WTC11 (cell line): ENCODE measurements at regions not wholly inside any gene's neighbourhood (a gene's known extent, or its start where the extent isn't known, plus 50 kb on each side); places are given as distances from the start of the nearest gene placed in this dataset.

Source experiments
- ATAC-seq: fragments of 200-7000 bp; cut with Tn5 transposase; 2 replicates; pipeline ENCODE4 v1.10.0; 2021; ENCODE audit warnings: mild to moderate bottlenecking, moderate library complexity
- CTCF ChIA-PET: fragments of 300-600 bp; sonication (Branson Sonifier 250); formaldehyde crosslinking; loops from one replicate; lab custom pipeline; 2021; ENCODE audit warnings: antibody characterized with exemption; lab: Charles Lee
- POLR2A ChIA-PET: fragments of 350-600 bp; sonication (Branson Sonifier 250); formaldehyde crosslinking; loops from one replicate; lab custom pipeline; 2021; ENCODE audit warnings: antibody characterized with exemption; lab: Charles Lee
- DNase-seq: peaks from one replicate; pipeline ENCODE4 v3.0.0; 2021; ENCODE audit warnings: low spot score
- H3K27ac Mint-ChIP-seq: 2 replicates; pipeline ENCODE4 v1.8.0; 2021; ENCODE audit warnings: mixed read lengths
- H3K27me3 Mint-ChIP-seq: 2 replicates; pipeline ENCODE4 v1.8.0; 2021; ENCODE audit warnings: low read depth, mild to moderate bottlenecking, moderate library complexity, mixed read lengths
- H3K36me3 Mint-ChIP-seq: 2 replicates; pipeline ENCODE4 v1.8.0; 2021; ENCODE audit warnings: mixed read lengths
- H3K4me1 Mint-ChIP-seq: 2 replicates; pipeline ENCODE4 v1.8.0; 2022; ENCODE audit warnings: mixed read lengths
- H3K4me3 Mint-ChIP-seq: 2 replicates; pipeline ENCODE4 v1.8.0; 2021; ENCODE audit warnings: mild to moderate bottlenecking, moderate library complexity, mixed read lengths
- H3K9me3 Mint-ChIP-seq: 2 replicates; pipeline ENCODE4 v1.8.0; 2021; ENCODE audit warnings: mixed read lengths
- ELF4 ChIP-seq: sonication (generic); formaldehyde crosslinking; IDR thresholded peaks from 2 replicates; pipeline ENCODE4 v1.8.1; 2022; ENCODE audit warnings: low read depth, mild to moderate bottlenecking, moderate library complexity, missing genetic modification reagents
- FOXP1 ChIP-seq: sonication (generic); formaldehyde crosslinking; IDR thresholded peaks from 2 replicates; pipeline ENCODE4 v1.8.0; 2022; ENCODE audit warnings: missing genetic modification reagents, mild to moderate bottlenecking, moderate library complexity, borderline replicate concordance
- GABPB1 ChIP-seq: sonication (generic); formaldehyde crosslinking; IDR thresholded peaks from 2 replicates; pipeline ENCODE4 v1.8.1; 2023; ENCODE audit warnings: mild to moderate bottlenecking, missing genetic modification reagents
- IRF2 ChIP-seq: sonication (generic); formaldehyde crosslinking; IDR thresholded peaks from 2 replicates; pipeline ENCODE4 v1.8.0; 2022; ENCODE audit warnings: low read depth, missing genetic modification reagents, borderline replicate concordance
- JUN ChIP-seq: sonication (generic); formaldehyde crosslinking; IDR thresholded peaks from 2 replicates; pipeline ENCODE4 v1.8.0; 2023; ENCODE audit warnings: mild to moderate bottlenecking, missing genetic modification reagents
- KAT7 ChIP-seq: sonication (generic); formaldehyde crosslinking; IDR thresholded peaks from 2 replicates; pipeline ENCODE4 v1.8.1; 2023; ENCODE audit warnings: missing genetic modification reagents, mild to moderate bottlenecking, borderline replicate concordance
- NFE2L1 ChIP-seq: sonication (generic); formaldehyde crosslinking; IDR thresholded peaks from 2 replicates; pipeline ENCODE4 v1.8.1; 2023; ENCODE audit warnings: missing genetic modification reagents
- SMAD3 ChIP-seq: sonication (generic); formaldehyde crosslinking; IDR thresholded peaks from 2 replicates; pipeline ENCODE4 v1.8.0; 2022; ENCODE audit warnings: missing genetic modification reagents, mild to moderate bottlenecking, borderline replicate concordance
- SMAD4 ChIP-seq: sonication (generic); formaldehyde crosslinking; IDR thresholded peaks from 2 replicates; pipeline ENCODE4 v1.8.0; 2022; ENCODE audit warnings: mild to moderate bottlenecking, missing genetic modification reagents
- ZNF423 ChIP-seq: fragments of 250-450 bp; sonication (Bioruptor Pico); IDR thresholded peaks from 2 replicates; pipeline ENCODE4 v2.1.2; 2022; ENCODE audit warnings: mild to moderate bottlenecking, moderate library complexity
- ZNF532 ChIP-seq: fragments of 250-450 bp; sonication (Bioruptor Pico); IDR thresholded peaks from 2 replicates; pipeline ENCODE4 v1.9.0; 2021; ENCODE audit warnings: mild to moderate bottlenecking, borderline replicate concordance
- ZNF671 ChIP-seq: fragments of 250-450 bp; sonication (Bioruptor Pico); IDR thresholded peaks from 2 replicates; pipeline ENCODE4 v1.8.0; 2021; ENCODE audit warnings: mild to moderate bottlenecking
- TF ChIP-seq, protein P1 (sequence below): sonication (generic); formaldehyde crosslinking; IDR thresholded peaks from 2 replicates; pipeline ENCODE4 v1.8.0; 2022; ENCODE audit warnings: mild to moderate bottlenecking, missing genetic modification reagents
- TF ChIP-seq, protein P2 (sequence below): sonication (generic); formaldehyde crosslinking; conservative IDR thresholded peaks from 2 replicates; pipeline ENCODE4 v1.8.1; 2023; ENCODE audit warnings: mild to moderate bottlenecking, low read depth, missing genetic modification reagents, moderate library complexity
- TF ChIP-seq, protein P3 (sequence below): sonication (generic); formaldehyde crosslinking; IDR thresholded peaks from 2 replicates; pipeline ENCODE4 v1.8.0; 2022; ENCODE audit warnings: mild to moderate bottlenecking, missing genetic modification reagents

DNA sequence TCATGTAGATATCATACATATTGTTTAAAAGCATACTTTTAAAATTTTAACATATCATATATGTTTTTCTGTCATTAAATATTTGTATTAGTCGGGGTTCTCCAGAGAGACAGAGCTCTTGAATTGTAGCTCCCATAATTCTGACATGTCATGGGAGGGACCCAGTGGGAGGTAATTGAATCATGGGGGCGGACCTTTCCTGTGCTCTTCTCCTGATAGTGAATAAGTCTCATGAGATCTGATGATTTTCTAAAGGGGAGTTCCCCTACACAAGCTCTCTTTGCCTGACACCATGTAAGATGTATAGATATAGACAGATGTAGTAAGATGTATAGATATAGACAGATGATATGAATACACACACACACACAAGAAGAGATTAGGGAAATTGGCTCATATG is 161.2 kb upstream of the ABI3BP start (continued):
- TF ChIP-seq NFE2L1 (CRISPR knock-in tag) (no peak), KAT7 (CRISPR knock-in tag) (no peak), JUN (CRISPR knock-in tag) (no peak), ZNF671 (no peak), SMAD3 (CRISPR knock-in tag) (no peak)
- TF ChIP-seq, protein P1, sequence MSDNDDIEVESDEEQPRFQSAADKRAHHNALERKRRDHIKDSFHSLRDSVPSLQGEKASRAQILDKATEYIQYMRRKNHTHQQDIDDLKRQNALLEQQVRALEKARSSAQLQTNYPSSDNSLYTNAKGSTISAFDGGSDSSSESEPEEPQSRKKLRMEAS (CRISPR knock-in tag): no peak
- TF ChIP-seq, protein P2, sequence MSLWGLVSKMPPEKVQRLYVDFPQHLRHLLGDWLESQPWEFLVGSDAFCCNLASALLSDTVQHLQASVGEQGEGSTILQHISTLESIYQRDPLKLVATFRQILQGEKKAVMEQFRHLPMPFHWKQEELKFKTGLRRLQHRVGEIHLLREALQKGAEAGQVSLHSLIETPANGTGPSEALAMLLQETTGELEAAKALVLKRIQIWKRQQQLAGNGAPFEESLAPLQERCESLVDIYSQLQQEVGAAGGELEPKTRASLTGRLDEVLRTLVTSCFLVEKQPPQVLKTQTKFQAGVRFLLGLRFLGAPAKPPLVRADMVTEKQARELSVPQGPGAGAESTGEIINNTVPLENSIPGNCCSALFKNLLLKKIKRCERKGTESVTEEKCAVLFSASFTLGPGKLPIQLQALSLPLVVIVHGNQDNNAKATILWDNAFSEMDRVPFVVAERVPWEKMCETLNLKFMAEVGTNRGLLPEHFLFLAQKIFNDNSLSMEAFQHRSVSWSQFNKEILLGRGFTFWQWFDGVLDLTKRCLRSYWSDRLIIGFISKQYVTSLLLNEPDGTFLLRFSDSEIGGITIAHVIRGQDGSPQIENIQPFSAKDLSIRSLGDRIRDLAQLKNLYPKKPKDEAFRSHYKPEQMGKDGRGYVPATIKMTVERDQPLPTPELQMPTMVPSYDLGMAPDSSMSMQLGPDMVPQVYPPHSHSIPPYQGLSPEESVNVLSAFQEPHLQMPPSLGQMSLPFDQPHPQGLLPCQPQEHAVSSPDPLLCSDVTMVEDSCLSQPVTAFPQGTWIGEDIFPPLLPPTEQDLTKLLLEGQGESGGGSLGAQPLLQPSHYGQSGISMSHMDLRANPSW (CRISPR knock-in tag): no peak

DNA sequence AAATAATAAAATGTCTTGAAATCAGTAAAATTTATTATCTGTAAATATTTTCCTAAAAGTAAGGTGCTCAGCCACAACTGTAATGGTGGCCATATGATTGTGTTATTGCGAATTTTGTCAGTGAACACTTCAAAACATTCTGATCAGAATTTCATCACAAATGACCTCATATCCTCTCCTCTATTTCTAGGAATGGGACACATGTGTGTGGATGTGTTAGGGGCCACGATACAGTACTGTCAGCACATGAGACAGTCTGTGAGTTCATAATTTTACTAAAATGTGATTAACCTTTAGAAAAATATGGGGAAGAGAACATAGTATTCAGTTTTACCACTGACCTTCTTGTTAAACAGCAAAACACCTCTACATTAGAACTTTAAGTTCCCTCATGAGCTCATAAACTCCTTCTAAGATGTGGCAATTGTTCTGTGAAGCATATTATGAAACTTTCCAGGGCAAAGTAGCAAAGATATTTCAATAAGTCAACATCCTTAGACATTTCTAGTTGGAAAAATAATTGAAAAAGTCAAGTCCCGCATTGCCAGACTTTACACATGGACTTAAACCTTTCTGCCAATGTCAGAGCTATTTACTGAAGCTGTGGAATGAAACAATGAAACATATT is 158.2 kb upstream of the ABI3BP start:
- Mint-ChIP-seq H3K9me3 (no peaks in the 10 kb centered on the region), H3K27me3 (no peaks in the 10 kb centered on the region), H3K4me3 (no peak overlapping the region), H3K4me1 (no peaks in the 10 kb centered on the region), H3K36me3 (no peaks in the 10 kb centered on the region), H3K27ac (no peak overlapping the region)
- ATAC-seq: no peak
- POLR2A ChIA-PET: no interaction called here
- CTCF ChIA-PET: interaction anchor here (1.0 kb wide), 1 partner anchor 44 kb away, joined by 3 read pairs; no protein-coding TSS in a partner anchor
- no peak for DNase-seq
- TF ChIP-seq ELF4 (CRISPR knock-in tag) (no peak), IRF2 (CRISPR knock-in tag) (no peak), ZNF532 (CRISPR knock-in tag) (no peak), NFE2L1 (CRISPR knock-in tag) (no peak), SMAD4 (CRISPR knock-in tag) (no peak), FOXP1 (CRISPR knock-in tag) (no peak), ZNF423 (CRISPR knock-in tag) (no peak)
- TF ChIP-seq, protein P3, sequence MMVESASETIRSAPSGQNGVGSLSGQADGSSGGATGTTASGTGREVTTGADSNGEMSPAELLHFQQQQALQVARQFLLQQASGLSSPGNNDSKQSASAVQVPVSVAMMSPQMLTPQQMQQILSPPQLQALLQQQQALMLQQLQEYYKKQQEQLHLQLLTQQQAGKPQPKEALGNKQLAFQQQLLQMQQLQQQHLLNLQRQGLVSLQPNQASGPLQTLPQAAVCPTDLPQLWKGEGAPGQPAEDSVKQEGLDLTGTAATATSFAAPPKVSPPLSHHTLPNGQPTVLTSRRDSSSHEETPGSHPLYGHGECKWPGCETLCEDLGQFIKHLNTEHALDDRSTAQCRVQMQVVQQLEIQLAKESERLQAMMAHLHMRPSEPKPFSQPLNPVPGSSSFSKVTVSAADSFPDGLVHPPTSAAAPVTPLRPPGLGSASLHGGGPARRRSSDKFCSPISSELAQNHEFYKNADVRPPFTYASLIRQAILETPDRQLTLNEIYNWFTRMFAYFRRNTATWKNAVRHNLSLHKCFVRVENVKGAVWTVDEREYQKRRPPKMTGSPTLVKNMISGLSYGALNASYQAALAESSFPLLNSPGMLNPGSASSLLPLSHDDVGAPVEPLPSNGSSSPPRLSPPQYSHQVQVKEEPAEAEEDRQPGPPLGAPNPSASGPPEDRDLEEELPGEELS (CRISPR knock-in tag): no peak

GRCh38 chr3:101150504-101150903 is 157.3 kb upstream of the ABI3BP start:
- Mint-ChIP-seq H3K27me3 (no peaks in the 10 kb centered on the region), H3K9me3 (no peaks in the 10 kb centered on the region), H3K4me1 (no peaks in the 10 kb centered on the region), H3K4me3 (no peak overlapping the region), H3K27ac (no peak overlapping the region), H3K36me3 (no peaks in the 10 kb centered on the region)
- POLR2A ChIA-PET: interaction anchor here (0.5 kb wide), 1 partner anchor 128 kb away, joined by 3 read pairs; no protein-coding TSS in a partner anchor
- no peak for ATAC-seq
- no peak for TF ChIP-seq GABPB1 (CRISPR knock-in tag)
- no peak for TF ChIP-seq ZNF671
- CTCF ChIA-PET: interaction anchor here (1.0 kb wide), 1 partner anchor 45 kb away, joined by 3 read pairs; no protein-coding TSS in a partner anchor
- no peak for DNase-seq
